ENCODE measurements at regions not wholly inside any gene's neighbourhood (a gene's known extent, or its start where the extent isn't known, plus 50 kb on each side); places are given as distances from the start of the nearest gene placed in this dataset.
A peak's percentile ranks its signal among the peaks of the same experiment; 100 is the strongest.

DNA sequence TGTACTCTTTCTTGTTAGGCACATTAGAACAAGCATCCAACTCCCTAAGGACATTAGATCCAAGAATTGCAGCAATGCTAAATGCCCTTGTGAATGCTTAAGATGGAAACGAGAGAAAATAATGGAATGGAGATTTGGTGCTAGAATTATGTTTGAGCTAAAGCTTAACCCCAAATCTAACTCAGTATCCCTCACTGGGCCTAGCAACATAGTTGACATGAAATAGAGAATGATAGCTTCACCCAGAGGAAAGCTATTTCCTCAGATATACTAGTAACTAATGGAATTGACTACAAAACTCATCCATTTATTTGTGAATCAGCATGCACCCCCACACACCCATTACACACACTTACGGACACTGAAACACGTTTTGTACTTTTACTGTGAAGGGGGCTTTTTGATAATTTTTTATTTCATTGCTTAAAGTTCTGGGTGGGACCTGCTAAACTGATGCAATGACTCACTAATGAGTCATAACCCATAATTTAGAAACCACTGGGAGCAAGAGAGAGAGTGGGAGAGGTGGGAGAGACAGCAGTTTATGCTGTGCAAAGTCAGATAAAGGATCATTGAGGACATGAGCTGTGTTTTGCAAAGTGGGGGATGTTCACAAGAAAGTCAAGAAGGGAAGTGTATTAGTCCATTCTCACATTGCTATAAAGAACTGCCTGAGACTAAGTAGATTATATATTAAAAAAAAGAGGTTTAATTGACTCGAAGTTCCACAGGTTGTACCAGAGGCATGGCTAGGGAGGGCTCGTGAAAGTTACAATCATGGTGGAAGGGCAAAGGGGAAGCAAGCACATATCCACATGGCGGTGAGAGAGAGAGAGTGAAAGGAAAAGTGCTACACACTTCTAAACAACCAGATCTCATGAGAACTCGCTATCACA is 382.7 kb downstream of the SFMBT2 start:
- no peak for DNase-seq (ENCODE audit: low spot score)

DNA sequence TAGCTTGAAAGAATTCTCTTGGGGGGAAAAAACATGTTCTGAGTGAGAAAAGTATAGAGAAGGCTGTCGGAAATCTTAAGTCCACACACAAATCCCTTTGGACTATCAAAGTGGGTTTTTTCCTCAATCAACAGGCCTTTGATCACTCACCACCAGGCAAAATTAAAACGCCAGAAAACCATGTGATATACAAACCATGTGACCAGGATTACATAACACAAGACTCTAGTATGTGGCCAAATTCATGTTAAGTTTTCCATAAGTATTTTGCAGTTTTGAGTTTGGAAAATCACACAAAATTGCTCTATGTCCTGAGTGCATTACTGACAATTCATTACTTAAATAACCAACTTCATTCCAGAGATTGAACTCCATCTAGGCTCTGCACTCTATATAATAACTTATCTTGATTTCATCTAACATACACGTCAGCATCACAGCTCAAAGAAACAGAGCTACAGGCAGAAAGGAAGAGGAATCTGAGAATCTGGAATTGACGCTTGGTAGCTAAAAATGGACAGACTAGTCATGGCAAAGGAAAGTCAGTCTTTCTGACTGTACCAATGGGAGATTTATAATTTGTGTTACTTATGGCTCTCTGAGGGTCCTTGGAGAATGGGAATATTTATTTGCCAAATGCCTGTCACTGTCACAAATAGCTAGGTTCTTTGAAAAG is 383.5 kb downstream of the SFMBT2 start:
- no peak for DNase-seq (ENCODE audit: low spot score)

DNA sequence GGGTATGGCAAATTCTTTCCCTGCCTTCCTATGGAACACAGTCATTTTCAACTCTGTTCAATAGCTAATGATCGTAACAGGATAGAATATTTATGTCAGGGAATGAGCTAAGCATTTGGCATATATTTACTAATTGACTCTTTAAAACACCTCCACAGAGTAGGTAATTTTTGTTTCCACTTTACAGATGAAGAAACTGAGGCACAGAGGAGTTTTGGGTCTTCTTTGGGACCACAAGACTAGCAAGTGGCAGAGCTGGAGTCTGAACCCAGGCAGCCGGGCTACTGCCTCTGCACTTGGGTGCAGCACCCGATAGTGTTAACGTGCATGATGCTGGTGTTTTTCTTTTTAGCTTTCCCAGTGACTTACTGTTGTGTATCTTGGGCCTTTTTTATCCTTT is 384.0 kb downstream of the SFMBT2 start:
- no peak for DNase-seq (ENCODE audit: low spot score)

DNA sequence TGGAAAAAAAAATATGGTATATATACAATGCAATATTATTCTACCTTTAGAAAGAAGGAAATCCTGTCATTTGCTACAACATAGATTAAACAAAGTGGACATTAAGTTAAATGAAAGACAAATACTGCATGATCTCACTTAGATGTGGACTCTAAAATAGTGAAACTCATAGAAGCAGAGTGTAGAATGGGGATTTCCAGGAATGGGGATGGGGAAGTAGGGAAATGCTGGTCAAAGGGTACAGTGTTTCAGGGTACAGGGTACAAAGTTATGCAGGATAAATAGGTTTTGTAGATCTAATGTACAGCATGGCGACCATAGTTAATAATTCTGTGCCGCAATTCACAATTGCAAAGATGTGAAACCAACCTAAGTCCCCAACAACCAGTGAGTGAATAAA is 385.5 kb downstream of the SFMBT2 start:
- DNase-seq (ENCODE audit: low spot score) = no peak

DNA sequence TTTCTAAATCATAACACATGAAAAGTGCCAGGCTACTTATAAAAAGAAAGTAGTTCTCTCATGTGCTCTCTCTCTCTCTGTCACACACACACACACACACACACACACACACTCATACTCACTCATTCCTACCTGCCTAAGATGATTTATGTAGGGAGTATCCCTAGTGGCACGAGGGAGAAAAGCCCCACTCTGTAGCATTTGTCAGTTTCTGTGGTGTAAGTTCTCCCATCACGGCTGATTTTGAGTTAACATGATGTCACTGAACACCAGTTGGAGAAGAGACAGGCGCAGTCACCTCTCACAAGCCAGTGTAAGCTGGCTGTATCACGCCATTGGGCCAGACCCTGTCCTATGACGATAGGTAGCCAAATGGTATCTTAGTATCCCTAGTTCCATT is 395.4 kb downstream of the SFMBT2 start:
- no peak for DNase-seq (ENCODE audit: low spot score)

DNA sequence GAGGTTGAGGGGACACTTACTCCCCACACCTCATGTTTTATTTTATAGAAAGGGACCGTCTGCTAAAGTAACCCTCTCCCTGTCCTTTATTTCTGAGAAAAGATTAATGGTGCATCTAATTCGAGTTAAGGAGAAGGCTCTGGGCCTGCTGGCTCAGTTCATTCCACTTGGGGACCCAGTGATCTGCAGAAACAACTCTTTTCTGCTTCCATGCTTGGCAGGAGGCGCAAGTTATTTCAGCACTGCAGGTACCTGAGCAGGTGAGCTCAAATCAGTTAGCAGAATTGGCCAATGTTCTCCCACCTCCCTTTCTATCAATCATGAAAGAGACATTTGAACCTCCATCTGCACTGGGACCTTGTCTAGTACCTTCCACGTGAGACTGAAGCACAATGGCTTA is 396.1 kb downstream of the SFMBT2 start:
- DNase-seq (ENCODE audit: low spot score) = no peak

DNA sequence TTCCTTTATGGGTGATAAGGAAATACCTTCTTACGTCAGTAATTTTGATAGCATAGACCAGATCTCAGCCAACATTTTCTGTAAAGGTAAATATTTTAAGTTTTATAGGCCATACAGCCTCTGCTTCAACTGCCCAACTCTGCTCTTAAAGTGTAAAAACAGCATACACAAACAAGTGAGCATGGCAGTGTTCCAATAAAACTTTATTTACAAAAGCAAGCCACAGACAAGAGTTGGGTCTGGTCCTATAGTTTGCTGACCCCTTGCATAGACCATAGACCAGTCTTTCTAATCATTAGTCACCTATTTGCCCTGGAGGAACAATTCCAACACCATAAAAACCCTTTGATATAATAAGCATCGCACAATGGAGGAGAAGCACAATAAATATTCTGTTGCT is 398.8 kb downstream of the SFMBT2 start:
- no peak for DNase-seq (ENCODE audit: low spot score)

DNA sequence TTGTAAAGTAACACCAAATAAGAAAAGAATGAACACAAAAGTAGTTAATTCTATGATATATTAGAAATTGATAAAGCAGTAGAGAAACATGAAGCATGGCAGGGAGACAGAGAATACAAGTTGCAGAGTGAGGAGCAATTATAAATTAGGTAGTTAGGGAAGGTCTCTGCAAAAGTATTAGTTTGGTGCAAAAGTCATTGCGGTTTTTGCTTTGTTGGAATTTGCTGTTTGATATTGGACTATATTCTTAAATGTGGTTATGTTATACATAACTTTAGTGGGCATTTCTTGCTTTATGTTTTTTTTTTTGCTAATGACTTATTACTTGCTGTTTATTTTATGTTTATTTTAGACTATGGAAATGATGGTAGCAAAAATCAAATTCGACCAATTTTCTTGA is 402.2 kb downstream of the SFMBT2 start:
- no peak for DNase-seq (ENCODE audit: low spot score)

DNA sequence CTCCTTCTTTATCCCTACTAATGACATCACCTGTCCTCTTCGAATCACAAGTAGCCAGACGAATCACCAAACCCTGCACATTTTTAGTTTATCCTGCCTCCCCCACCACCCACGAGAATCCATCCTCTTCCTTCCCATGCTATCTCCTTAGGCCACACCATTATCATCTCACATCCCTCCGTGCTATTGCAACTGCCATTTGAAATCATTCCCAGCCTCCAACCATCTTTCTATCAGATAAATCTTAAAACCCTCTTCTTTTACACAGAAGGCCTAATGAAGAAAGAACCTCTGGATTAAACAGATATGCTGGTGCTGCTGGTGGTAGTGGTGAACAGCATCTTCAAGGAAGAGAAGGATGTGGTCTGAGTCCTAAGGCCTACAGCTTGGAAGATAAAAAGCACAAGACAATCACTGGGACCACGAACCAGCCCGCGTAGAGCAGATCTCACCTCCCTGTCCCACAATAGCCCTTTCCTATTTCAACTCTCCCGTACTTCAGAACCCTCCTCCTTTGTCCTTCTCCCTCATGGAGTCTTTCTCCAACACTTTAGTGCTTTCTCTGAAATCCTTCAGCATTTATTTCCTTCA is 403.1 kb downstream of the SFMBT2 start:
- no peak for DNase-seq (ENCODE audit: low spot score)

DNA sequence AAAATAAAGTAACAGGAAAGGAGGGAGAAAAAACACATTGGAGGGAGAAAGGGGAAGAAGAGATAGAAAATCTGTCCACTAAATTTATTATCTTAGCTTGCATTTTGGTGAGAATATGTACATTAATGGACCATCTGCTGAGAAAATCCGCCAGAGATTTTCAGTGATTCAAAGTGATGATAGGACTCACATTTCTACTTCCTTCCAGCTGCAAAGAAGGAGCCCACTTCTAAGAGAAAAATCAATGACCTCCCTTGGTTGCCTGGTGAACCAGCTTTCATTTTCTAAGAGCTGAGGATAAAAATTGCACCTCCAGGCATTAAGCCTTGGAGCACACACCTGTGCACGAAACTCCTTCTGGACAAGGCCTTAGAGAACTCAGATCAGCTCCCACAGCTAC is 404.3 kb downstream of the SFMBT2 start:
- no peak for DNase-seq (ENCODE audit: low spot score)

DNA sequence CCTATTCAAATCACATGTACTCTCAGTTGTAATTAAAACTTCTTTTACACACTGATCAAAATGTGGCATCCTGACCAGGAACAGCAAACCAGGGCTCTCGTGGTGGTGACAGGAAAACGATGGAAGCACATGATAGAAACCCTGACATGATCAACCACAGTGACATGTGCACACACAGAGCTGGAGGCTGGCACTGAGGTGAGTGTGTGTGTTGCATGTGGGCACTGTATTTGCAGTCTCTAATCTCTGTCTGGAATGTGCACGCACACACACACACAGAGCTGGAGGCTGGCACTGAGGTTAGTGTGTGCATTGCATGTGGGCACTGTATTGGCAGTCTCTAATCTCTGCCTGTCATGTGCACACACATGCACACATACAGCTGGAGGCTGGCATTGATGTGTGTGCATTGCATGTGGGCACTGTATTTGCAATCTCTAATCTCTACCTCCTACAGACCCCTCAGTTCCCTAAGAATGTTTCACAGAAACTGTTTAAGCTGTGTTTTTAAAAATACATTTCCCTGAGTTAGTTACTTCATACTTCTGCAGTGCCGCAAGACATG is 406.9 kb downstream of the SFMBT2 start:
- DNase-seq (ENCODE audit: low spot score) = no peak

DNA sequence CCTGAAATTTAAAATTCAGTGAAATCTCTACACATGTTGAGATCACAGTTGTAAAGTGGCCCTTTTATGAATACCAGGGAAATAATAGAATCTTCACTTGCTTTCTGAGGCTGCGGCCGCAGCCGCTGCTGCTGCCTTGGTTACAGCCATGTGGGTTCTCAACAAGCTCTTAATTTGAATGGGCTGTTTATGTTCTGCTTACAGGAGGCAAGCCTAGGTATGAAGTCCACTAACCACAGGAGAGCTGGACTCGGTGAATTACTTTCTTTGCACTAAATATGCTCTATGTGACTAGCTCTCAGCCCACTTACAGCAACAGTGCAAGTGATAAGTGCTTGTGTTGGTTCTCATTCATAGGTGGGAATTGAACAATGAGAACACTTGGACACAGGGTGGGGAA is 410.8 kb downstream of the SFMBT2 start:
- DNase-seq (ENCODE audit: low spot score) = peak; percentile 34

DNA sequence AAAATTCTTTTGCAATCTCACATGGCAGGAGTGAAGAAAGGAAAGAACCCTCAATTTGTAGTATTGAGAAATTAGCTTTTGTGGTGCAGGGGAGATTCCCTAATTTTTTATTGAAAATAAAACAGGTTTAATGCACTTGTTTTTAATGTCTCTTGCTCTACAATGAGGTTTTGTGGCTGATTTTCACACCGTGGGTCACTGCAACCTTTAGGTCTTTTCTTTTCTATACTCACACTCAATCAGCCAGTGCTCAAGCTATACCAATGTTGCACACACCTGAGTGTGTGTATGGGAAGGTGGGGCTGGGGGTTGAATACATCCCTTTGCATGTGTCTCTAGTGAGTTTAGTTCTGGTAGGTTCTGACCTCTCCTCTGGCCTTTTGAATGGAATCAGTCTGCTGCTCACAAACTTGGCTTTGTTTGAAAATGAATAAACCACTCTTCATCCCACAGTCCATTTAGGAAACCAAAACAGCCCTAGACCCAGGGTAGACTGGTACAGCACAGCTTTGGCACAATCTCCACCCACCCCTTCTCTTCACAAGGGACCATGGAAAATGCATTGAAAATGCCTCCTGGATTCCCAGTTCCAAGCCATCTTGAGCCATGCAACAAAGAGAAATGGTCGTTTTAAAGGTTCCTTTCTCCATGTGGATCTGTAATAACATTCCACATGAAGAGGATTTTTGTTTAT is 411.5 kb downstream of the SFMBT2 start:
- DNase-seq (ENCODE audit: low spot score) = peak; percentile 86

DNA sequence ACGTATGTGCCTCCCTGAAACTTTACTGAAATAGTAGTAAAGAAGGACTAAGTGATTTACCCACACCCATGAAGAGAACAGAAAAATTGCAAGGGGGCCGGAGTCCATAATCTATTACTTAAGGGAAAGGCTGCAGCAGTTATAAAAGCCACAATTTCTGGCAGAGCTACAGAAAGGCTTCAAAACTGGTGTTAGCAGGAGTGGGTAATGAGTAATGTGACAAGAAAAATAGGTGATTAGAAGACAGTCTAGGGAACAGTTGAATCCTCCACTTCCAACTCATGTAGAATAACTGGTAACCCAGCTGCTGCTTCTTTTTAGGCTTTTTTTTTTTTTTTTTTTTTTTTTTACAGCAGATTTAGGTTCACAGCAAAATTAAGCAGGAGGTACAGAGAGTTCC is 413.3 kb downstream of the SFMBT2 start:
- DNase-seq (ENCODE audit: low spot score) = no peak

DNA sequence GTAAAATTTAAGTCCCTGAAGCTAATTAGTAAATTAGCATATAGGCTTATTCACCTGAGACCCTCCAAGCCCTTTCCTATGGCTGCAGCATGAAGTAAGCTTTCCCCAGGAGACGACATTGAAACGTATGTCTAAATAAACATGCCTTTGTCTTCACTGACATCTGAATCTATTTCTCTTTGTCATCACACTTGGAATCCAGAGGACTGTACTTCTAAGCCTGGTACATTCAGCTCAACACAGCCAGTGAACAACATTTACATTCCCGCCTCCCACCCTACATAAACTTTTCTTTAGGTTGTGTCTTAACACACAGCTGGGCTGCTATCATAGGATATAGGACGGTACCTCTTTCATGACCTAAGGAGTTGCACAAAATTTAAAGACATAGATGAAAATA is 414.4 kb downstream of the SFMBT2 start:
- DNase-seq (ENCODE audit: low spot score) = no peak

DNA sequence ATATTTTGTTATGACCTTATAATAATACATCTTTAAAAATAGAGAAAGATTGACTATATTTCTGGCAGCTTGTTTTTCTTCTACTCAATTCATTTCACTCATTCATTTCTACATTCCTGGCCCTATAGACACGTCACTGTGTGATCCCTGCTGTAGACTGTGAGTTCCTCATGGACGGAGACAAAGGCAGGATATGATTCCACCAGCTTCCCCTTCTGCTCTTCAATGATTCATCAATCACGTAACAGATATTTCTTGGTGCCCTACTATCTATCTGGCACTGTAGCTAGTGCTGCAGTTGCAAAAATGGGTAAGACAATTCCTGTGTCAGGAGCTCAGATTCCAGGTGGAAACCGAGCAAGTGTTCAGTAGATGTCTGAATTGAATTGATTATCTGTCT is 415.0 kb downstream of the SFMBT2 start:
- DNase-seq (ENCODE audit: low spot score) = no peak

DNA sequence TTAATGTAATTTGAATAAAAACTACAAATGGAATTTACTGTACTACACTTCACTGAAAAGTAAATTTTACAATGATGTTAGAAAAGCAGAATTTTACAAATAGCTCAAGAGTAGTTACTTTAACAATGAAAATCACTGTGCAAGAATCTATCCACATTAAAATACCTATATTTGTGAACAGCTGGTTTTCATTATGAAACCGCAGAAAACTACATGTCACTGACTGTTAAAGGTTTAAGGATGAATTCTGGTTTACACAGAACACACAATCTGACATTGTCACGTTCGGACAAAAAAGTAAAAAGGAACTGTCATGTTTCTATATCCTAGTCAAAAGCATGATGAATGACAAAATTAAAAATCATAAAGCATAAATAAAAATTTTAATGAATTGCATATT is 415.3 kb upstream of the PRKCQ start:
- no peak for DNase-seq (ENCODE audit: low spot score)

DNA sequence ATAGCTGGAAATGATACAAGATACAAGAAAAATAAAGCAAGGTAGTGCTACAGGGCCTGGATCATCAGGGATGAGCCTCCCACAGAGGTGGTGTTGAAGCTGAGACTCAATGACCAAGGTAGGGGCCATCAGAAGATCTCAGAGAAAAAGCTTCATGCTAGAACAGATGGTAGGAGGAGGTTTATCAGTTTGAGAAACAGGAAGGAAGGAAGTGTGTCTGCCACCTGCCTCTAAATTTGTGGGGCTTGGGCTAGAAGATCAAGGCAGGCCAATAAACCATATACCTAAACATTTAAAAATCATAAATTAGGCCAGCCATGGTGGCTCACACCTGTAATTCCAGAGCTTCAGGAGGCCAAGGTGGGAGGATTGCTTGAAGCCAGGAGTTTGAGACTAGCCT is 410.8 kb upstream of the PRKCQ start:
- DNase-seq (ENCODE audit: low spot score) = no peak

DNA sequence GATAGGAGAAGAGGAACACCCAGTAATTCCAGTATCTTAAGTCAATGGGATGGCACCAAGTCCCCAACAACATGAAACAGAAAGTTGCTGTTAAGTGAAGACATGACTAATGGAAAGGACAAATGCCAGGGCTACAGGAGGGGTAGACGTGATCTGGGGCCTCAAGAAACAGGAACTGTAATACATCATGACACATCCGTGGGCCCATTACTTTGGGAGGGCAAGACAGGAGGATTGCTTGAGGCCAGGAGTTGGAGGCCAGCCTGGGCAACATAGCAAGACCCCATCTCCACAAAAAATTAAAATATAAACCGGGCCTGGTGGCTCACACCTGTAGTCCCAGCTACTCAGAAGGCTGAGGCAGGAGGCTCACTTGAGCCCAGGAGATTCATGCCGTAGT is 408.6 kb upstream of the PRKCQ start:
- no peak for DNase-seq (ENCODE audit: low spot score)

DNA sequence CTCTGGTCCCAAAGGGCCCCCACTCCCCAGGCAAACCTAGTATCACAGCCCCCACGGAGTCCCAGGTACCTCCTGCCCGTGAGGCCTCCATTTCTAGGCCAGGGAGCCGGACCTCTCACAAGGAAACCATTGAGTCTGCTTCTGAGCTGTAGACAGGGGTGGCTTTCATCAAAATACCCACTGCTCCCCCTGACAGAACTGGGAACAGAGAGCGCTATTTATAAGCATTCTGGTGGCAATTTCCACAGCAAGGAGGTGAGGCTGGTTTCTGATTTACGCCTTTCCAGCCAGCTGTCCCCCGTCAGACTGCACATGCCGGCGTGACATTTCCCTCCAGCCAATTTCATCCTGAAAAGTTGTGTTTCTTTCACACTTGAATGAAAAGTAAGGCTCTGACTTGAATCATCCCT is 407.5 kb upstream of the PRKCQ start:
- DNase-seq (ENCODE audit: low spot score) = peak; percentile 95

DNA sequence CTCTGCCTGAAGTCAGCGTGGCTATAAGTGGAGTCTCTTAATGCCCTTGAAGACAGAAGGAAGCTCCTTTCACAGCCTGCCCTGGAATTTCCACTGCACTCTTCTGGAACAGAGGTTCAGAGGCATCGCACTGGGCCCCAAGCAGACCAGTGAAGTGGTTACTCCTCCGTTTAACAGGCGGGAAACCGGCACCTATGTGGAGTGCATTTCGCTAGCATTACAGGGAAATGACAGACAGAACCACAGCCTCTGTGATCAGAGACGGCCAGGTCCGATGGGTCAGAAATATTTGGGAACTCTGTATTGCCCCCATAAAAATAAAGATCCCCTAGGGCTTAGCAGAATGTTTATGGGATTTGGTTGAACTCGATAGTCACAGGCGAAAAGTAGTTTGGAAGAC is 406.9 kb upstream of the PRKCQ start:
- DNase-seq (ENCODE audit: low spot score) = no peak

DNA sequence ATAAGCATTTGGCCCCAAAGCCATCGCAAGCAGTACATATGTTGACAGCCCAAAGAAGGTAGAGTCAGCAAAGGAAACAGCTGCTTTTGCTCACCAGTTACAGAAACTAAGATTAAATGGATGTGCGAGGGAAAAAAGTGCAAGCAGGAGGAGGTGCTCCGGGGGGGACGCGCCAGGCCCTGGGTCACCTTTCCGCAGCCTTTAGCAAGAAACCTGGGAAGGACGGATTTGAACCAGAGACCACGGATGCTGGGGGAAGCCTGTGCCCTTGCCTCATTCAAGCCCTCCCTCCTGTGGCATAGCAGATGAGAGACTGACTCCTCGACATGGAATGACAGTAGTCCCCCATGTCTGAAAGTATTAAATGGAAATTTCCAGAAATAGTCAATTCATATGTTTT is 405.6 kb upstream of the PRKCQ start:
- no peak for DNase-seq (ENCODE audit: low spot score)
